ENCODE measurements at regions not wholly inside any gene's neighbourhood (a gene's known extent, or its start where the extent isn't known, plus 50 kb on each side); places are given as distances from the start of the nearest gene placed in this dataset.

DNA sequence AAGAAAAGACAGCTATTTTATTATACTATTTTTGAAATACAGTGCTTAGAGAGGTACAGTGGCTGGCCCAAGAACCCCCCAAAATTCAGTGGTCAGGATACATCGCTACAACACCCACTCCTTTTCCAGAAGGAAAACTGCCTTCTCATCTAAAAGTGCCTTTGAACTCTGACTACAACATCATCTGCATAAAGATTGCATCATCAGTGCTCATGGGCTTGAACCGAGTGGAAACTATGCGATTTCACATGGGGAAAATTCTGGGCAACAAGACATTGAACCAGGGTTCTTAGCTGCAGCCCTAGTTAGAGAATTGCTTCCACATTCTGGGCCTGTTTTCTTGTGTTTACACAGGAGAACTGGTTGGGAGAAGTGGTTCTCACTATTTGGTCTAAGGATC lies 294.6 kb upstream of the SLC14A2 start:
- TF ChIP-seq EZH2 (IDR thresholded peaks at IDR 0.05), result no peak
- no peak for TF ChIP-seq POLR2AphosphoS5 (IDR thresholded peaks at IDR 0.05; ENCODE audit: borderline replicate concordance, low read depth, low read length)
- TF ChIP-seq FOXP2 (optimal IDR thresholded peaks at IDR 0.05; ENCODE audit: control extremely low read depth, extremely low read length, insufficient read depth), result no peak
